Superior temporal gyrus (tissue), 1 donor: ENCODE measurements at regions not wholly inside any gene's neighbourhood (a gene's known extent, or its start where the extent isn't known, plus 50 kb on each side); places are given as distances from the start of the nearest gene placed in this dataset.
"Not testable (repeated sequence)": the region's sequence is repeated elsewhere in the genome, so short reads cannot be mapped to it uniquely, and the experiment has no call there.

Source experiments
- DNase-seq: peaks from one replicate; pipeline ENCODE4 v3.0.0-alpha.2; 2016; ENCODE audit errors: extremely low spot score

DNA sequence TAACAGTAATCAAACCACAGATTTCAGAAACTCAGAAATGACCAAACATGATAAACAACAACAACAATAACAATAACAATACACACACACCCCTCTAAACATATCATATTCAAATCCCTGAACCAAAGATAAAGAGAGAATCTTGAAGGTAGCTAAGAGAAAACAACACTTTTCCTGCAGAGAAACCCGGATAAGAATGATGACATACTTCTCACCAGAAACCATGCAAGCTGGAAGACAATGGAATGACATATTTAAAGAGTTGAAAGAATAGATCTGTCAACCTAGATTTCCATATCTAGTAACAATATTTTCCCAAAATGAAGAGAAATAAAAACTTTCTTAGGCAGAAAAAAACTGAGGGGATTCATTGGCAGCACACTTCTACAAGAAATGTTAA, 138.1 kb downstream of the LIG4 start:
- no peak for DNase-seq

DNA sequence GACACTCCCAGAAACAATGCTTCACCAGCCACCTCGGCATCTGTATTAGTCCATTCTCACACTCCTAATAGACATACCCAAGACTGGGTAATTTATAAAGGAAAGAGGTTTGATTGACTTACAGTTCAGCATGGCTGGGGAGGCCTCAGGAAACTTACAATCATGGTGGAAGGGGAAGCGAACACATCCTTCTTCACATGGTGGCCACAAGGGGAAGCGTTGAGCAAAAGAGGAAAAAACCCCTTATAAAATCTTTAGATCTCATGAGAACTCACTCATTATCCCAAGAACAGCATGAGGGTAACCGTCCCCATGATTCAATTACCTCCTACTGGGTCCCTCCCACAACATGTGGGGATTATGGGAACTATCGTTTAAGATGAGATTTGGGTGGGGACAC, 140.9 kb downstream of the LIG4 start:
- DNase-seq: not testable (repeated sequence)

DNA sequence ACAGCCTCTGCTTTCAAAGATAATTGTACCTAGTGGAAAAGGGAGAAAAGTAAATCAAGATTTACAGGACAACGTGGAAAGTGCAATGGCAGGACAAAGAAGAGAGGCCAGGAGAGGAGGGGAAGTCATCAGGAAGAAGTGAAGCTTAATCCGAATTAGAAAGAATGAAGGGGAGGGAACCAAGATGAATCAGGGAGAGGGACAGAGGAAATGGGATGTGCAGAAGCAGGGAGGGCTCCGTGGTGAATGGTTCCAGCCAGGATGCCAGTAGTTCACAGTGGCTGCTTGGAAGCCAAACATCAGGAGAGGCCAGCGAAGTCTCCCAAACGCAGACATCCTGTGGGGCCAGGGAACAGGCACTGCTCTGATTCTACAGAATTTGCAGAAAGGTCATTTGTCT, 144.4 kb downstream of the LIG4 start:
- no peak for DNase-seq

DNA sequence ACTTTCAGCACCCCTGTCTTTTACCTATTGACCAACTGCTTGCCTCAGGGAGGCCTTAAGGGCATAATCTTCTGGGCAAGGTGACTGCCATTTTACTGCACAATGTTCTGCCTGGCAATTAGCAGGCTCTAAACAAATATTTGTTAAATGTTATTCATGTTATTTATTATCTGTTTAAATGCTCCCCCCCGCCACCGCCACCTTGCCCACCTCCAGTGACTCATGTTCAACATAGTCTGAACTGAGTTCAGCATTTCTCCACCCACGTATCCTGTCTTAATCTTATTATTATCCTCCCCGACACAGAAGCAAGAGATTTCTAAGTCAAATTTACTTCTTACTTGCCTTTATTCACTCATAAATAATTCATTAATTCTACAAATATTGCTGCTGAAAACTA, 144.8 kb downstream of the LIG4 start:
- DNase-seq: no peak

DNA sequence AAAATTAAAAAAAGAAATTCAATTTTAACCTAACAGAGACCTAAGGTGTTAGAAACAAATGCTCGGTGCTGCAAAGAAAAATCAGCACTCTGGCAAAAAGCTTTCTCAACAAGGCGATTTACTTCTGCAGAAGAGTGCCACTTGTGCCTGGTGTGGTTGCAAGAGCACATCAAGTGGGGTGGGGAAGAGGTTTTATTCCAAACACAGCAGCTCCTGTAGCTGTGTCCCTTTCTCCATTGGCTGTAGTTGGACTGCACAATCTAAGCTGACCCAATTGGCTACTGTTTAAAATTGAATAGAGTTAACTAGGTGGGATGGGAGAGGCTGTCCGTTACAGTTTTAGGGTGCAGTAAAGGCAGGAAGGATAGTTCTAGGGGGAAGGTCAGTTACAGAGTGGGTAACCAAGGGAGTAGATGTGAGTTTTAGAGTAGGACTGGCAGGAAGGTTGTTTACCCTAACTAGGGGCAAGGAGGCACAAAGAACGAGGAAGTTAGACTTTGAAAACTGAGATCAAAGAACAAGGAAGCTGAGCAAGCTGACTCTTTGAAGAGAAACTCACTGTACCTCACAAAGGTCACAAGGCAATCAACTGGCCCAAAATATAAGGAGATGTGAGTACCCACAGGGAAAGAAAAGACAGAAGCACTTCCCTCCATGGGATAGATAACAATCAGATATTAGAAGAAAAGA, 145.7 kb downstream of the LIG4 start:
- no peak for DNase-seq

DNA sequence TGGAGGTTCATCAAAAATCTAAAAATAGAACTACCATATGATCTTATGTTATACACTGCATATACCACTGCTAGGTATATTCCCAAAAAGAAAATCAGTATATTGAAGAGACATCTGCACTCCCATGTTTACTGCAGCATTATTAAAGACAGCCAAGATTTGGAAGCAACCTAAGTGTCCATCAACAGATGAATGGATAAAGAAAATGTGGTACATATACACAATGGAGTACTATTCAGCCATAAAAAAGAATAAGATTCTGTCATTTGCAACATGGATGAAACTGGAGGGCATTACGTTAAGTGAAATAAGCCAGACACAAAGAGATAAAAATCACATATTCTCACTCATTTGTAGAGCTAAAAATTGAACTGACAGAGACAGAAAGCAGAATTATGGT, 151.0 kb downstream of the LIG4 start:
- not testable (repeated sequence) for DNase-seq

DNA sequence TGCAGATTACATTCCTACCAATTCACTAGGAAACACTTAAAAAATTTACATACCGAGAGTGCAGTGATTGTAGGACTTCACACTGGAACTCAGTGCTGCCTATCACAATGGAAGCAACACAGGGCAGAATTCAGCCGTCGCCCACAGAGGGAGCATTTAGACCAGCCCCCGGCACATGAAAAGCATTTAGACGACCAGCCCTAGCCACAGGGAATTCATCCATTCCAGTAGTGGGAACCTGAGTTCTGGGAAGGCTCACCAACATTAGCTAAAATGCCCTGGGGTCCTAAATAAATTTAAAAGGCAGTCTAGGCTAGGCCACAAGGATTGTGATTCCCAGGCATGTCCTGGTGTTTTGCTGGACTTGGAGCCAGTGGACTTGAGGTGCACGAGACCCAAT, 155.2 kb downstream of the LIG4 start:
- no peak for DNase-seq

DNA sequence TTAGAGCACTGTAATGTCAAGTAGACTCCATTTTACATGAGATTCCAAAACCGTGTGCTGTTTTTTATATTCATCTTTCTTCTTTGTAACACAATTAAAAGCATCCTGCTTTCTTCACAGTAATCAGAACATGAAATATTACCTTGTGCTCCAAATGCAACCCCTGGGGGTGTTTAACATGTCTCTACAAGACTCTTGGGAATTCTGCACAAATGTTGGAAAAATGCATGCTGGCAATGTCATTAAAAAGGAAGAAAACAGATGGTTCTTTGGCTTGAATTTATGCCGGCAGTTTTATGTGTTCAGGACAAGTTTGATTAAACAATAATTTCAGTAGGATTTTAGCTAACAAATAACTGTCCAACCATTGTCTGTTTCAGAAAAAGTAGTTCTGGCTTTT, 159.1 kb downstream of the LIG4 start:
- no peak for DNase-seq

DNA sequence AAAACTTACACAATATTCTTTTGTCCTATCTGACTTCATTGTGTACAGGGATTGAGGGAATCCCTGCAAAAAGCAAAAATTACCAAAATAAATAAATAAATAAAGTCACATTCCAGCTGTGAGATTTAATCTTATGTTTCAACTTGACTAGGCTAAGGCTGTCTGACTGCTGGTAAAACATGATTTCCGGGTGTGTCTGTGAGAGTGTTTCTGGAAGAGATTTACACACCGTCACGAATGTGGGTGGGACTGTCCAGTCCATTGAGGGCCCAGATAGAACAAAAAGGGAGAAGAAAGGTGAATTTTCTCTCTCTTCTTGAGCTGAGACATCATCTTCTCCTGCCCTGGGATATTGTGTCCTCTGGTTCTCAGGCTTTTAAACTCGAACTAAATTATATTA, 166.1 kb downstream of the LIG4 start:
- no peak for DNase-seq

DNA sequence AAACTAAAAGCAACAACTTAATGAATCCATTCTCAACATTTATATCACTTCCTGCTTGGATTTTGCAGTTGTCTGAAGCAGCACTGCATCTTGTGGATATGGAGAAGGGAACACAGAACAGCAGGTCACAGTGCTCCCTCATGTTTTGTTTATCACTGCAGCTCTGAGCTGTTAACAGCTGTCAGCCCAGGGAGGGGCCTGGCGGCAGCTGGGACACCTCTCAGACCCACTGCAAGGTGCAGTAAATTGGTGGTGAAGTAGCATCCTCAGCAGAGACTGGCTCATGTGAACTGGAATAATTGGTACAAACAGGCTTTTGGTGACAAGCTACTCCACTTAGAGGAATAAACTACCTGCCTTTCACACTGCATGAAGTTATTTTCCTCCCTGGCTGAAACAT, 170.4 kb downstream of the LIG4 start:
- no peak for DNase-seq

DNA sequence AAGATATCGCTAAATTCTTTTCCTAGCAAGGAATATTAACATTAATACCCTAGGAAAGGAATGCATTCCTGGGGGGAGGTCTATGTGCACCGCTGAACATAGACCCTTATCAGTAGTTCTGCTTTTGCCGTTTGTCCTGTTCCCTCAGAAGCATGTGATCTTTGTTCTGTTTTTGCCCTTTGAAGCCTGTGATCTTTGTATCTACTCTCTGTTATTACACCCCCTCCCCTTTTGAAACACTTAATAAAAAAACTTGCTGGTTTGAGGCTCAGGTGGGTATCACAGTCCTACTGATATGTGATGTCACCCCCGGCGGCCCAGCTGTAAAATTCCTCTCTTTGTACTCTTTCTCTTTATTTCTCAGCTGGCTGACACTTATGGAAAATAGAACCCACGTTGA, 172.5 kb downstream of the LIG4 start:
- DNase-seq: not testable (repeated sequence)

DNA sequence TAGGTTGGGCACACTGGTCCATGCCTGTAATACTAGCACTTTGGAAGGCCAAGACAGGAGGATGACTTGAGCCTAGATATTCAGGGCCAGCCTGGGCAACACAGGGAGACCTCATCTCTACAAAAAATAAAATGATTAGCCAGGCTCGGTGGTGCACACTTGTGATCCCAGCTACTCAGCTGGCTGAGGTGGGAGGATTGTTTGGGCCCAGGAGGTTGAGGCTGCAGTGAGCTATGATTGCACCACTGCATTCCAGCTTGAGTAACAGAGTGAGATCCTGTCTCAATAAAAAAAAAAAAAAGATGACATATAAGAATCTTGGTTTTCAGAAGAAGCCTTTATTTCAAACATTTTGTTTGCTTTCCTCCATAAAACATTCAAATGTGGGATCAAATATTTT, 178.0 kb downstream of the LIG4 start:
- DNase-seq: no peak

DNA sequence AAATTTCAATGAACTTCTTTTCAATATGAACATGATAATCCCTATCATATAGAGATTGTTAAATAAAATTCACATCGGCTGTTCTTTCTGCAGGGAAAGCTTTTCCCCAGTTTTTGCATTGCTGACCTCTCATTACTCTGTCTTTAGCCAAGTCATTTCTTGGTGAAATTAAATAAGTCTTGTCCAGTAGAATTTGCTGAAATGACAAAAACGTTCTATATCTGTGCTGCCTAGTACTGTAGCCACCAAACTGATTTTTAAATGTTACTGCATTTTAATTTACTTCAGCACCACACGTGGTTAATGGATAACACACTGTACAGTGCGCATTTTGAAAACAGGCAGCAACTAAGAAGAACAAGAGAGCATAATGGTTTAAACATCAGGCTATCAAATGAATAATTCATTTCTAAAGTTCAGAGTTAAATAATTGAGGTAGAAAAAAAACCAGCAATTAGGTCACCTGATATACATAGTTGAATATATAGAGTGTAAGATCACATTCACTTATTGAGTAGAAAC, 178.9 kb downstream of the LIG4 start:
- DNase-seq: no peak

DNA sequence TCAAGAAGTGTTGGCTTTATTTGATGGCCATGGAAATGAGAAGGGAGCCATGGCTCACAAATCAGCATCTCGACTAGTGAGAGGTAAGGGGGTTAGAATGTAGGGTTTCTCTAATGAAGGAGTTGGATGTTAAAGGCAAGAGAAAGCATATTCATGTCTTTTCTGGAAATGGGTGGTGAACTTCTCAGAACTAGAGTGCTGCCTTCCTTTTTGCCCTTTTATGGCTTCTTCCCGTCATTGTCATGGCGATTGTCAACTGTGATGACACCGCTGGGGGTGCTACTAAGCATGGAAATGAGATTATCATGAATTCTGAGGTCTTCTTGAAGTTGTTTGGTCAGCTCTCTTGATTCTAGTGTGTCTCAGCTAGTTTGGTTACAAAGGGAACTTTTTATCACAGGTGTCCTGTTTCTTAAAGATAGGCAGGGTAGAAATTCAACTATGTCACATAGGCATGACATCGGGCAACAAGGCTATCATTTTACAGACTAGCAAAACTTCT, 180.4 kb downstream of the LIG4 start:
- DNase-seq: no peak

DNA sequence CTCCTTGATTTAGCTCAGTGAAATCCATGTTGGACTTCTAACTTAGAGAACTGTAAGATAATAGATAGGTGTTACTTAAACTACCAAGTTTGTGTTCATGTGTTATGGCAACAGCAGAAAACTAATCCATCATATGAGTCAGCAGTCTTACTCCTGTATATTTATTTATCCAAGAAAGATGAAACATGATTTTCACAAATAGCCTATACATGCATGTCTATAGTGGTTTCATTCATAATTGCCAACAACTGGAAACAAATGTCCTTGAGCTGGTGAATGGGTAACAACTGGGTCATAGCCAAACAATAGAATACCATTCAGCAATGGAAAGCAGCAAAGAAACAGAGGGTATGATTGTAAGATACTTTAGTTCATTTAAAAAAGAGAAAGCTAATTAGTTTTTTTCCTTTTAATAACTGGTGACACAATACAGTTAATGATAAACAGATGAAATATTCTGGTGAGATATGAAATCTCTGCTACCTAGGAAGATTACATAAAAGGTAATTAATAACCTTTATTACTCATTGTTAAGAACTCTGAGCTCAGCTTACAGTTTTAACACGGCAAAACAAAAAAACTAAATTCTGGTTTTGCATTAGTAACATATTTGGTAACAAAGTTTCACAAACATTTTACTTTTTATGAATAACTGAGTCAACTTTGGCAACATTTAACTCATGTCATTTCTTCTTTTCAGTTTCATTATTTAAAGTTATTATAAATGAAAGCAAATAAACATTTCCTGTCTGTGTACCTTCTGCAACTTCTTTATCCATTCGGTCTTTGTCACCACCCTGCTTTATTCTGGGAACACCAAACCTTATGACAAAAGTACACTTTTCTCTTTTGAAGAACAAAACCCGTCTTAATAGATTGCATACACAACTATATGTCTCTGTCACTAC, 181.3 kb downstream of the LIG4 start:
- DNase-seq: no peak

DNA sequence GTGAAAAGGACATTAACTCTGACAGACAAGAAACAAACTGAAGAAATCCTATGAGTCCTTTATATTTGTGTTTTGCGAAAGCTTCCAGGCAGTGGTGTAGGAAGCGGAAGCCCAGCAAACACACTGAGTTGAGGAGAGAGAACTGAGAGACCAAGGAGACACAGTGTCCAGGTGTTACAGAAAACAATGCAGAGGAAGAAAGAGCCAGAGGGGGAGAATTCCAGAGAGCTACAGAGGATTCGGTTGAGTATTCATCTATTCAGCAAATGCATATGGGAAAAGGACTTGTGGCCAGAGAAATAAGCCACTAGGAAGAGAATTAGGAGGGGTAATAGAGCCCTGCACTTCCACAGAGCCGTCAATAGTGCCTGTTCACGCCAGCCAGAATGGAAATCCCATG, 183.5 kb downstream of the LIG4 start:
- no peak for DNase-seq

DNA sequence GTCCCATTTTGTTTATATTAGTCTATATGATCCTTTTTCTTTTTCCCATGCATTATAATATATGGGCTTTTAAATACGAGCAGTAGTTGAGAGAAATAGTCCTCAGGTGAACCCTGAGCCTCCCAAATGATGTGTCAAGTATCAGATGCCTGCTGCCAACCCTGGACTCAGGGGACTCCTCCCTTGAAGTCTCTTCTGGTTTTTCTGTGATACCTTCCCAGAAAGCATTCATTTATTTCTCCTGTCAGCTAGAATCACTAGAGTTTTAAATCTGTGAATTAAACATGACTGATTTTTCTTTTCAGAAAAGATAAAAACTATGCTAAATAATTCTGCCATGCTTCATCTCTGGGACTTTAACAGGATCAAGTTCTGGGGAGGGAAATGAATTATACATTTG, 184.6 kb downstream of the LIG4 start:
- DNase-seq: no peak

DNA sequence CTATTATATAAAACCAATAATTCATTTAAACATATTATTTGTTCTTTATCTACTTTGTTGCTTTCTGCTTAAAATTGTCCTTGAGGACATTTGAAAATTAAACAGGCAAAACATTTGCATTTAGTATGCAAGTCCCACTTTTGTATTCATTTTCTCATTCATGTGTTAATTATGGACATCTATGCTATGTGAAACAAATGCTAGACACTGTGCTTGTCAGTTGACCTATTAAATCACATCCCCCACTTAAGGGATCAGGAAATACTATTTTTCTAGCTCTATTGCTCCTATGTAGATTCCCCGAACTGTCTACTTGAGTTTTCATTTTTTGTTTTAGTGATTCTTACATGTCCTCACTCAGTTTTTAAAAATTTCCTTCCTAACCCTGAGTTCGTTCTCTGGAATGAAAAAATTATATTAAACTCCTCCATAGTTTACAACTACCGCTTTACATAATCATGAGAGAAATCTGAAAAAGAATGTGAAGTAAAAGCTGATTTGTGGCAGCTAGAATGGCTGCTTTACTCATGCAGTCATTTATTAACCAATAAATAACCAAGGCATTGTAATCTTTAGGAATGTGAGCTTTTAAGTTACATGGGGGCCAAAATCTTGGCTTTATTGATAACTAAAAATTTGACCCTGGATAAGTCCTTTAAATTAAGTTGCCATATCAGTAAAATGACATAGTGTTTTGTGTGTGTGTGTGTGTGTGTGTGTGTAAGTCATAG, 188.5 kb downstream of the LIG4 start:
- DNase-seq: no peak

DNA sequence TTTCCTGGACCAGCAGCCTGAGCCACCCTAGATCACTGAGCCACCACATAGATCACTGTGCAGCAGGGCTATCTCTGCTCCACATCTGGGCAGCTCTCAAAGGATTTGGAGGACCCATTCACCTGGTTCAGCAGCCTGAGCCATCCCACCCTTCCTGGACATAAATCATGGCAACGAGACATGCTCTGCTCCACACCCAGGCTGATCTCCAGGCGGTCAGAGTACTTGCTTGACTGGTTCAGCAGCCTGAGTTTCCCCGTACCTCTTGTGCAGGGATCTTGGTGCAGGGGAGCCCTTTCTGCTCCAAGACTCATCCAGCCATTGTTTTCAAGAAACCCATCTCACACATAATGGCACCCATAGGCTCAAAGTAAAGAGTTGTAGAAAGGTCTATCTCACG, 195.3 kb downstream of the LIG4 start:
- no peak for DNase-seq

DNA sequence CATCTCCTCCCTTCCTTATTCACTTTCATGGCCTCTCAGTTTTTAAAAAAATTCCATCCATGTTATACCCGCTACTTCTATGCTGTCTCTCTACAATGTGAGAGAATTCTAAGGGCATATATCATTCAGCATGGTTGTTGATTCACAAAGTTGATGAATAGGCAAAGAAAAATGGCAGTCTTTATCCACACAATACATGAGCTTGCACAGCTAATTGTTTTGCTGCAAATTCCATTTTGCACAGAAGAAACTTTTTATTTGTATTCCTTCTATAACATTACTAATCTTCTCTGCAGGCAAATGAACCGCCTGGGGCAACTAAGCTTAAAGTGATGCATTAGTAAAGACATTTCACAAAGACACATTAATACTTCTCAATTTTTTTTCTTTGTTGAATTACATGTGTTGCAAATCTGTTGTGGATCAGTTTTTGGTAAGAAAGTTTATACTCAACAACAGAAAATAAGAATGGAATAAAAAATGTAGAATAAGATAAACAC, 196.9 kb downstream of the LIG4 start:
- DNase-seq: no peak

DNA sequence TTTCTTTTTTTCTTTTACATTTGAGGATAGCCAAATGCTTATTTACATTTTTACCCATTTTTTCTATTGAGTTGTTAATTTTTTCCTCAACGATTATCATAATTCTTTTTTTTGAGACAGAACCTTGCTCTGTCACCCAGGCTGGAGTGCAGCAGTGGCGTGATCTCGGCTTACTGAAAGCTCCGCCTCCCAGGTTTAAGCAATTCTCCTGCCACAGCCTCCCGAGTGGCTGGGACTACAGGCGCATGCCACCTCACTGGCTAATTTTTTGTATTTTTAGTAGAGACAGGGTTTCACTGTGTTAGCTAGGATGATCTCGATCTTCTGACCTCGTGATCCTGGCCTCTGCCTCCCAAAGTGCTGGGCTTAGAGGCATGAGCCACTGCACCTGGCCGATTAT, 208.7 kb downstream of the LIG4 start:
- DNase-seq: no peak

DNA sequence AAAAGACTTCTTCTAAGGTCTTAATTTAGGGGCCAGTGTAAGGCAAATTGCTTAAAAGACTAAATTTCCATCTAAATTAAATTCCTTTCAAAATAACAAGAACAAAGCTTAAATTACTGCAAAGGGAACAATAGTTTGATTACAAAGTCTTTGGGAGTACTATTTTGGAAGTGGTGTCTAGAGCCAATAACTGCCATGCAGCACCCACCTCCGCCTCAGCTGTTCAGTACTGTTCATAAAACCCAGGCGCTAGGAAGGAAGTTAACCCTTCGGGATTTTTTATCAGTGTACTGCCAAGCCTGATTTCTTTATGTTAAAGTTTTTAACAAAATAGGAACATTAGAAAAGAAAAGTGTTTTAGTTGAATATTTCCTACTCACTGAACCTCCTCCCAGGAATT, 210.1 kb downstream of the LIG4 start:
- DNase-seq: peak; percentile 49
